HEK293 (cell line): ENCODE measurements at regions not wholly inside any gene's neighbourhood (a gene's known extent, or its start where the extent isn't known, plus 50 kb on each side); places are given as distances from the start of the nearest gene placed in this dataset.
"Not testable (repeated sequence)": the region's sequence is repeated elsewhere in the genome, so short reads cannot be mapped to it uniquely, and the experiment has no call there.

Source experiments
- CTCF ChIP-seq: fragments of 450-650 bp; formaldehyde crosslinking; IDR thresholded peaks from 2 replicates; pipeline ENCODE4 v1.5.1; 2016; ENCODE audit warnings: missing biosample characterization, missing genetic modification characterization
- MZF1 ChIP-seq: fragments of 450-650 bp; formaldehyde crosslinking; IDR thresholded peaks from 2 replicates; pipeline ENCODE4 v1.5.1; 2017; ENCODE audit warnings: missing biosample characterization, missing genetic modification characterization, borderline replicate concordance
- SETDB1 ChIP-seq: IDR thresholded peaks from one replicate; pipeline ENCODE4 v1.6.1; 2017; ENCODE audit warnings: mild to moderate bottlenecking, low read length, moderate library complexity, mixed read lengths; ENCODE audit not compliant: insufficient read length
- ZNF140 ChIP-seq: fragments of 450-650 bp; formaldehyde crosslinking; IDR thresholded peaks from 2 replicates; pipeline ENCODE4 v1.5.1; 2016; ENCODE audit warnings: missing biosample characterization, missing genetic modification characterization
- TF ChIP-seq, protein P1 (sequence below): fragments of 450-650 bp; formaldehyde crosslinking; IDR thresholded peaks from 2 replicates; pipeline ENCODE4 v1.5.1; 2016; ENCODE audit warnings: missing biosample characterization, missing genetic modification characterization

DNA sequence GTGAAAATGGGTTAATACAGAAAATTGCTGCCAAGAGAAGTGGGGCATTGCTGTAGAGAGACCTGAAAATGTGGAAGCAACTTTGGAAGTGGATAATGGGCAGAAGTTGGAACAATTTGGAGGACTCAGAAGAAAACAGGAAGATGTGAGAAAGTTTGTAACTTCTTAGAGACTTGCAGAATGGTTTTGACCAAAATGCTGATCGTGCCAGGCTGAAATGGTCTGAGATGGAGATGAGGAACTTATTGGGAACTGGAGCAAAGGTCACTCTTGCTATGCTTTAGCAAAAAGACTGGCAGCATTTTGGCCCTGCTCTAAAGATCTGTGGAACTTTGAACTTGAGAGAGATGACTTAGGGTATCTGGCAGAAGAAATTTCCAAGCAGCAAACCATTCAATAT is 254.8 kb downstream of the KBTBD8 start:
- TF ChIP-seq ZNF140 (tag by site-specific recombination); CTCF (tag by site-specific recombination); SETDB1; MZF1: not testable (repeated sequence)
- TF ChIP-seq, protein P1, sequence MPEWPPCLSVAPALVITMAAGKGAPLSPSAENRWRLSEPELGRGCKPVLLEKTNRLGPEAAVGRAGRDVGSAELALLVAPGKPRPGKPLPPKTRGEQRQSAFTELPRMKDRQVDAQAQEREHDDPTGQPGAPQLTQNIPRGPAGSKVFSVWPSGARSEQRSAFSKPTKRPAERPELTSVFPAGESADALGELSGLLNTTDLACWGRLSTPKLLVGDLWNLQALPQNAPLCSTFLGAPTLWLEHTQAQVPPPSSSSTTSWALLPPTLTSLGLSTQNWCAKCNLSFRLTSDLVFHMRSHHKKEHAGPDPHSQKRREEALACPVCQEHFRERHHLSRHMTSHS (tag by site-specific recombination), result not testable (repeated sequence)
